Endothelial cell of umbilical vein (primary cell): ENCODE measurements at regions not wholly inside any gene's neighbourhood (a gene's known extent, or its start where the extent isn't known, plus 50 kb on each side); places are given as distances from the start of the nearest gene placed in this dataset.

Experiments
- CTCF ChIP-seq, 2 donors: IDR thresholded peaks; 1 replicate in 1 of 2; 2 replicates in 1 of 2; pipeline ENCODE4 v1.5.1; 2011; ENCODE audit warnings: low read length in 2 of 2, mild to moderate bottlenecking in 2 of 2, moderate library complexity in 2 of 2, control low read depth in 1 of 2, inconsistent platforms in 1 of 2, low read depth in 1 of 2; ENCODE audit not compliant: insufficient read depth in 1 of 2; ENCODE audit errors: extremely low read depth in 1 of 2
- EZH2 ChIP-seq: IDR thresholded peaks from 2 replicates; pipeline ENCODE4 v1.6.1; 2012; ENCODE audit warnings: borderline replicate concordance, low read depth, mild to moderate bottlenecking, moderate library complexity, low read length, inconsistent platforms; ENCODE audit not compliant: severe bottlenecking
- FOS ChIP-seq: IDR thresholded peaks from 2 replicates; pipeline ENCODE4 v1.6.1; 2011; ENCODE audit warnings: mild to moderate bottlenecking, low read length, moderate library complexity, borderline replicate concordance; ENCODE audit not compliant: insufficient read depth
- GATA2 ChIP-seq: IDR thresholded peaks from 2 replicates; pipeline ENCODE4 v1.7.0; 2011; ENCODE audit warnings: low read depth, mild to moderate bottlenecking, moderate library complexity, mixed read lengths, low read length; ENCODE audit not compliant: insufficient read length, insufficient read depth
- JUN ChIP-seq: IDR thresholded peaks from 2 replicates; pipeline ENCODE4 v1.6.1; 2011; ENCODE audit warnings: borderline replicate concordance, low read depth; ENCODE audit not compliant: insufficient read length, insufficient read depth
- MAX ChIP-seq: IDR thresholded peaks from 2 replicates; pipeline ENCODE4 v1.6.1; 2011; ENCODE audit not compliant: insufficient read depth, insufficient read length
- POLR2A ChIP-seq: IDR thresholded peaks from 2 replicates; pipeline ENCODE4 v1.6.1; 2012; ENCODE audit warnings: low read depth, mild to moderate bottlenecking, control low read depth, low read length
- POLR2AphosphoS5 ChIP-seq: IDR thresholded peaks from 2 replicates; pipeline ENCODE4 v1.6.1; 2012; ENCODE audit warnings: low read depth, mild to moderate bottlenecking, control low read depth, low read length, moderate library complexity; ENCODE audit not compliant: insufficient read depth

GRCh38 chr3:193836918-193837317 lies 243.9 kb downstream of the OPA1 start:
- TF ChIP-seq CTCF (IDR thresholded peaks at IDR 0.05; ENCODE audit: extremely low read depth in 1 of 2, insufficient read depth in 1 of 2, low read depth in 1 of 2, low read length in 2 of 2) (no peak), POLR2A (no peak), MAX (no peak), EZH2 (no peak), POLR2AphosphoS5 (no peak), FOS (no peak), JUN (no peak), GATA2 (no peak)
